GM18507 (cell line): ENCODE measurements at regions not wholly inside any gene's neighbourhood (a gene's known extent, or its start where the extent isn't known, plus 50 kb on each side); places are given as distances from the start of the nearest gene placed in this dataset.
"Not testable (repeated sequence)": the region's sequence is repeated elsewhere in the genome, so short reads cannot be mapped to it uniquely, and the experiment has no call there.

Source experiments
- DNase-seq: peaks from one replicate; pipeline ENCODE4 v3.0.0; 2011; ENCODE audit warnings: low read depth; ENCODE audit not compliant: insufficient read length; ENCODE audit errors: extremely low spot score
- FAIRE-seq: peaks from 2 replicates; lab custom pipeline; 2011; peaks lifted over from hg19 to GRCh38; lab: Jason Lieb, UNC

- DNase-seq (no peak), FAIRE-seq (no peak)
Observed at GRCh38 chr4:60463857-60464502, 736.1 kb upstream of the ADGRL3 start.

GRCh38 chr4:60482921-60483351 is 717.2 kb upstream of the ADGRL3 start:
- FAIRE-seq (no peak), DNase-seq (no peak)

GRCh38 chr4:60485276-60485675 is 714.9 kb upstream of the ADGRL3 start:
- FAIRE-seq, result no peak
- no peak for DNase-seq

- FAIRE-seq, result not testable (repeated sequence)
Observed at GRCh38 chr4:60487118-60487761, 712.9 kb upstream of the ADGRL3 start.

GRCh38 chr4:60500810-60501209 is 699.3 kb upstream of the ADGRL3 start:
- DNase-seq (no peak), FAIRE-seq (no peak)

More at GRCh38 chr4:60487118-60487761, 712.9 kb upstream of the ADGRL3 start:
- not testable (repeated sequence) for DNase-seq

GRCh38 chr4:60502733-60503132 is 697.4 kb upstream of the ADGRL3 start:
- DNase-seq (no peak), FAIRE-seq (no peak)

GRCh38 chr4:60506061-60506460 is 694.1 kb upstream of the ADGRL3 start:
- FAIRE-seq, result no peak
- no peak for DNase-seq

GRCh38 chr4:60522265-60522664 is 677.9 kb upstream of the ADGRL3 start:
- FAIRE-seq (no peak), DNase-seq (no peak)

- no peak for FAIRE-seq
Observed at GRCh38 chr4:60531776-60532379, 668.2 kb upstream of the ADGRL3 start.

GRCh38 chr4:60544981-60545380 is 655.1 kb upstream of the ADGRL3 start:
- FAIRE-seq (no peak), DNase-seq (no peak)

More at GRCh38 chr4:60531776-60532379, 668.2 kb upstream of the ADGRL3 start:
- no peak for DNase-seq

- no peak for DNase-seq
- FAIRE-seq, result no peak
Observed at GRCh38 chr4:60562334-60562733, 637.8 kb upstream of the ADGRL3 start.

- no peak for FAIRE-seq
- DNase-seq, result no peak
Observed at GRCh38 chr4:60565558-60565957, 634.6 kb upstream of the ADGRL3 start.

- FAIRE-seq, result no peak
Observed at GRCh38 chr4:60575336-60575735, 624.8 kb upstream of the ADGRL3 start.

GRCh38 chr4:60579335-60579734 is 620.8 kb upstream of the ADGRL3 start:
- no peak for FAIRE-seq
- DNase-seq, result no peak

More at GRCh38 chr4:60575336-60575735, 624.8 kb upstream of the ADGRL3 start:
- no peak for DNase-seq

- FAIRE-seq (no peak), DNase-seq (no peak)
Observed at GRCh38 chr4:60581919-60582536, 618.1 kb upstream of the ADGRL3 start.

GRCh38 chr4:60588556-60588955 is 611.6 kb upstream of the ADGRL3 start:
- no peak for DNase-seq
- no peak for FAIRE-seq

GRCh38 chr4:60589425-60589824 is 610.7 kb upstream of the ADGRL3 start:
- FAIRE-seq (no peak), DNase-seq (no peak)

- FAIRE-seq (no peak), DNase-seq (no peak)
Observed at GRCh38 chr4:60590116-60590515, 610.0 kb upstream of the ADGRL3 start.

GRCh38 chr4:60605646-60606354 is 594.3 kb upstream of the ADGRL3 start:
- FAIRE-seq (no peak), DNase-seq (no peak)
